Thoracic aorta (tissue), 2 donors: ENCODE measurements at regions not wholly inside any gene's neighbourhood (a gene's known extent, or its start where the extent isn't known, plus 50 kb on each side); places are given as distances from the start of the nearest gene placed in this dataset.
"Not testable (repeated sequence)": the region's sequence is repeated elsewhere in the genome, so short reads cannot be mapped to it uniquely, and the experiment has no call there.

ENCODE experiments used
- ATAC-seq: fragments of 150-250 bp; one replicate; pipeline ENCODE4 v1.8.0; 2017; ENCODE audit warnings: low read depth; ENCODE audit not compliant: insufficient number of reproducible peaks, low FRiP score
- DNase-seq: peaks from one replicate; pipeline ENCODE4 v3.0.0-alpha.2; 2020; ENCODE audit warnings: low spot score
- H3K27ac ChIP-seq, 2 donors: fragments of 200-600 bp; sonication (generic); 1 replicate in 1 of 2; 2 replicates in 1 of 2; pipeline ENCODE4 v1.5.1; 2016; ENCODE audit warnings: mild to moderate bottlenecking in 2 of 2, moderate library complexity in 2 of 2
- H3K27me3 ChIP-seq: fragments of 200-600 bp; sonication (generic); replicated peaks from 2 replicates; pipeline ENCODE4 v1.6.0; 2016; ENCODE audit warnings: mild to moderate bottlenecking; ENCODE audit not compliant: insufficient read depth
- H3K36me3 ChIP-seq: fragments of 200-600 bp; sonication (generic); one replicate; pipeline ENCODE4 v1.5.1; 2016
- H3K4me1 ChIP-seq, 2 donors: fragments of 200-600 bp; sonication (generic); 1 replicate in 1 of 2; 2 replicates in 1 of 2; pipeline versions ENCODE4 v1.5.1 to v1.6.0; 2016; ENCODE audit warnings: low read depth in 2 of 2, mild to moderate bottlenecking in 1 of 2; ENCODE audit not compliant: control insufficient read depth in 1 of 2
- H3K4me3 ChIP-seq: fragments of 200-600 bp; sonication (generic); 2 replicates; pipeline ENCODE4 v1.5.1; 2016; ENCODE audit warnings: mild to moderate bottlenecking
- H3K9me3 ChIP-seq: fragments of 200-600 bp; sonication (generic); 2 replicates; pipeline ENCODE4 v1.5.1; 2016
- CTCF ChIP-seq: fragments of 200-600 bp; sonication (generic); IDR thresholded peaks from one replicate; pipeline ENCODE4 v1.5.1; 2019; ENCODE audit warnings: antibody characterized with exemption

- TF ChIP-seq CTCF = no peak
- no peaks in the 10 kb centered on the region for H3K36me3 ChIP-seq
- ATAC-seq (no peak), DNase-seq (no peak)
- H3K9me3 ChIP-seq = no peaks in the 10 kb centered on the region
- no peak overlapping the region for H3K27ac ChIP-seq
- H3K4me3 ChIP-seq = no peak overlapping the region
- H3K27me3 ChIP-seq = no peaks in the 10 kb centered on the region
- H3K4me1 ChIP-seq = no peaks in the 10 kb centered on the region
Observed at GRCh38 chr2:167749016-167749415, 498.4 kb downstream of the STK39 start.

- DNase-seq (no peak), ATAC-seq (no peak)
- TF ChIP-seq CTCF = no peak
- Histone ChIP-seq H3K4me3 (no peak overlapping the region), H3K9me3 (no peaks in the 10 kb centered on the region), H3K27ac (no peak overlapping the region), H3K36me3 (no peaks in the 10 kb centered on the region), H3K4me1 (no peaks in the 10 kb centered on the region), H3K27me3 (no peaks in the 10 kb centered on the region)
Observed at GRCh38 chr2:167748536-167748935, 498.9 kb downstream of the STK39 start.

- DNase-seq (no peak), ATAC-seq (no peak)
- Histone ChIP-seq H3K27me3 (no peaks in the 10 kb centered on the region), H3K9me3 (no peaks in the 10 kb centered on the region), H3K4me3 (no peak overlapping the region), H3K4me1 (no peaks in the 10 kb centered on the region), H3K27ac (no peak overlapping the region), H3K36me3 (no peaks in the 10 kb centered on the region)
- TF ChIP-seq CTCF = no peak
Observed at GRCh38 chr2:167745667-167746066, 501.7 kb downstream of the STK39 start.

GRCh38 chr2:167739921-167740320 lies 507.5 kb downstream of the STK39 start:
- not testable (repeated sequence) for H3K4me1 ChIP-seq, H3K36me3 ChIP-seq, H3K4me3 ChIP-seq, H3K9me3 ChIP-seq, ATAC-seq, H3K27ac ChIP-seq, H3K27me3 ChIP-seq, DNase-seq

GRCh38 chr2:167733747-167734146 lies 513.6 kb downstream of the STK39 start:
- no peaks in the 10 kb centered on the region for H3K27me3 ChIP-seq
- peaks cover 0 to 10% of the 10 kb centered on the region in 2 donors for H3K4me1 ChIP-seq
- DNase-seq (no peak), ATAC-seq (no peak)
- H3K9me3 ChIP-seq = no peaks in the 10 kb centered on the region
- H3K27ac ChIP-seq = no peak overlapping the region
- no peak overlapping the region for H3K4me3 ChIP-seq
- H3K36me3 ChIP-seq = no peaks in the 10 kb centered on the region
- TF ChIP-seq CTCF = no peak

GRCh38 chr2:167732326-167732725 lies 515.1 kb downstream of the STK39 start:
- no peak for TF ChIP-seq CTCF
- DNase-seq = no peak

More at GRCh38 chr2:167732326-167732725, 515.1 kb downstream of the STK39 start:
- peaks cover 0 to 10% of the 10 kb centered on the region in 2 donors for H3K4me1 ChIP-seq
- no peak for ATAC-seq
- H3K27ac ChIP-seq = no peak overlapping the region
- H3K36me3 ChIP-seq = no peaks in the 10 kb centered on the region
- no peaks in the 10 kb centered on the region for H3K9me3 ChIP-seq
- H3K27me3 ChIP-seq = no peaks in the 10 kb centered on the region
- H3K4me3 ChIP-seq = no peak overlapping the region
